ENCODE measurements at regions not wholly inside any gene's neighbourhood (a gene's known extent, or its start where the extent isn't known, plus 50 kb on each side); places are given as distances from the start of the nearest gene placed in this dataset.

- H3K4me1 ChIP-seq (ENCODE audit: control insufficient read depth in 1 of 2, low read depth in 2 of 2) = no peaks in the 10 kb centered on the region
- no peak for TF ChIP-seq CTCF (IDR thresholded peaks at IDR 0.05)
- no peaks in the 10 kb centered on the region for H3K9me3 ChIP-seq
- ATAC-seq (ENCODE audit: insufficient number of reproducible peaks, low FRiP score, low read depth) = no peak
- no peaks in the 10 kb centered on the region for H3K27me3 ChIP-seq (replicated peaks; ENCODE audit: insufficient read depth)
- H3K27ac ChIP-seq = no peak overlapping the region
- no peak for DNase-seq (ENCODE audit: low spot score)
- no peaks in the 10 kb centered on the region for H3K36me3 ChIP-seq
- no peak overlapping the region for H3K4me3 ChIP-seq
These were observed 86.9 kb upstream of the NWD2 start for GRCh38 chr4:37157476-37158167.

GRCh38 chr4:37160653-37161052 is 83.9 kb upstream of the NWD2 start:
- DNase-seq (ENCODE audit: low spot score) (no peak), ATAC-seq (ENCODE audit: insufficient number of reproducible peaks, low FRiP score, low read depth) (no peak)
- Histone ChIP-seq H3K9me3 (no peaks in the 10 kb centered on the region), H3K4me3 (no peak overlapping the region), H3K36me3 (no peaks in the 10 kb centered on the region), H3K27ac (no peak overlapping the region), H3K4me1 (ENCODE audit: control insufficient read depth in 1 of 2, low read depth in 2 of 2) (no peaks in the 10 kb centered on the region), H3K27me3 (replicated peaks; ENCODE audit: insufficient read depth) (no peaks in the 10 kb centered on the region)
- no peak for TF ChIP-seq CTCF (IDR thresholded peaks at IDR 0.05)

GRCh38 chr4:37165844-37166243 is 78.7 kb upstream of the NWD2 start:
- no peak for ATAC-seq (ENCODE audit: insufficient number of reproducible peaks, low FRiP score, low read depth)
- no peak for DNase-seq (ENCODE audit: low spot score)
- Histone ChIP-seq H3K27ac (no peak overlapping the region), H3K9me3 (no peaks in the 10 kb centered on the region), H3K36me3 (no peaks in the 10 kb centered on the region), H3K4me1 (ENCODE audit: control insufficient read depth in 1 of 2, low read depth in 2 of 2) (no peaks in the 10 kb centered on the region), H3K4me3 (no peak overlapping the region), H3K27me3 (replicated peaks; ENCODE audit: insufficient read depth) (no peaks in the 10 kb centered on the region)
- TF ChIP-seq CTCF (IDR thresholded peaks at IDR 0.05) = no peak

- H3K9me3 ChIP-seq = no peaks in the 10 kb centered on the region
- no peaks in the 10 kb centered on the region for H3K36me3 ChIP-seq
- H3K4me3 ChIP-seq = no peak overlapping the region
- TF ChIP-seq CTCF (IDR thresholded peaks at IDR 0.05) = no peak
- DNase-seq (ENCODE audit: low spot score) (no peak), ATAC-seq (ENCODE audit: insufficient number of reproducible peaks, low FRiP score, low read depth) (no peak)
- H3K27me3 ChIP-seq (replicated peaks; ENCODE audit: insufficient read depth) = no peaks in the 10 kb centered on the region
- H3K4me1 ChIP-seq (ENCODE audit: control insufficient read depth in 1 of 2, low read depth in 2 of 2) = no peaks in the 10 kb centered on the region
- no peak overlapping the region for H3K27ac ChIP-seq
These were observed 74.6 kb upstream of the NWD2 start for GRCh38 chr4:37169956-37170355.

GRCh38 chr4:37188100-37188499 is 56.4 kb upstream of the NWD2 start:
- no peak for ATAC-seq (ENCODE audit: insufficient number of reproducible peaks, low FRiP score, low read depth)
- H3K4me3 ChIP-seq = no peak overlapping the region
- no peaks in the 10 kb centered on the region for H3K36me3 ChIP-seq
- no peaks in the 10 kb centered on the region for H3K27me3 ChIP-seq (replicated peaks; ENCODE audit: insufficient read depth)
- no peaks in the 10 kb centered on the region for H3K9me3 ChIP-seq
- TF ChIP-seq CTCF (IDR thresholded peaks at IDR 0.05) = no peak
- H3K27ac ChIP-seq = no peak overlapping the region
- H3K4me1 ChIP-seq (ENCODE audit: control insufficient read depth in 1 of 2, low read depth in 2 of 2) = no peaks in the 10 kb centered on the region
- no peak for DNase-seq (ENCODE audit: low spot score)
